Naive B cell (primary cell): ENCODE measurements at regions not wholly inside any gene's neighbourhood (a gene's known extent, or its start where the extent isn't known, plus 50 kb on each side); places are given as distances from the start of the nearest gene placed in this dataset.

Experiments
- ATAC-seq, 2 donors: fragments of 150-1000 bp; cut with Tn5 transposase; 2 replicates each; pipeline ENCODE4 v1.10.0; 2021; ENCODE audit warnings: low read depth in 2 of 2, mild to moderate bottlenecking in 2 of 2, moderate library complexity in 2 of 2
- DNase-seq: peaks from one replicate; pipeline ENCODE4 v3.0.0; 2022
- H3K27ac Mint-ChIP-seq, 6 donors: one replicate each; pipeline ENCODE4 v1.8.0; 2020 to 2022; ENCODE audit warnings: mild to moderate bottlenecking in 6 of 6, mixed read lengths in 6 of 6, moderate library complexity in 5 of 6, inconsistent platforms in 2 of 6
- H3K27me3 Mint-ChIP-seq, 3 donors: one replicate each; pipeline ENCODE4 v1.8.0; 2021 to 2022; ENCODE audit warnings: mixed read lengths in 3 of 3, mild to moderate bottlenecking in 1 of 3
- H3K36me3 Mint-ChIP-seq, 2 donors: one replicate each; pipeline ENCODE4 v1.8.0; 2020 to 2022; ENCODE audit warnings: mixed read lengths in 2 of 2, inconsistent platforms in 1 of 2, mild to moderate bottlenecking in 1 of 2
- H3K4me1 Mint-ChIP-seq, 3 donors: one replicate each; pipeline ENCODE4 v1.8.0; 2020 to 2022; ENCODE audit warnings: mixed read lengths in 3 of 3, inconsistent platforms in 1 of 3, mild to moderate bottlenecking in 1 of 3, moderate library complexity in 1 of 3
- H3K4me3 Mint-ChIP-seq, 8 donors: one replicate each; pipeline ENCODE4 v1.8.0; 2020 to 2022; ENCODE audit warnings: mild to moderate bottlenecking in 8 of 8, mixed read lengths in 8 of 8, moderate library complexity in 8 of 8, inconsistent platforms in 2 of 8
- H3K9me3 Mint-ChIP-seq, 7 donors: one replicate each; pipeline ENCODE4 v1.8.0; 2020 to 2022; ENCODE audit warnings: mixed read lengths in 7 of 7, mild to moderate bottlenecking in 5 of 7, inconsistent platforms in 2 of 7, moderate library complexity in 1 of 7

GRCh38 chr2:122150524-122151280, 395.3 kb downstream of the TSN start:
- Mint-ChIP-seq H3K4me3 (no peak overlapping the region), H3K9me3 (peaks cover 0 to 6% (median 0%) of the 10 kb centered on the region in 7 donors), H3K4me1 (peaks cover 0 to under 1% (median 0%) of the 10 kb centered on the region in 3 donors), H3K27me3 (peaks cover 0 to 8% (median 0%) of the 10 kb centered on the region in 3 donors), H3K27ac (no peak overlapping the region), H3K36me3 (no peaks in the 10 kb centered on the region)
- no peak for DNase-seq
- no peak for ATAC-seq

GRCh38 chr2:122152571-122152970, 397.1 kb downstream of the TSN start:
- Mint-ChIP-seq H3K9me3 (peaks cover 0 to 6% (median 0%) of the 10 kb centered on the region in 7 donors), H3K27ac (no peak overlapping the region), H3K27me3 (peaks cover 0 to 8% (median 0%) of the 10 kb centered on the region in 3 donors), H3K4me1 (peaks cover 0 to 4% (median 0%) of the 10 kb centered on the region in 3 donors), H3K4me3 (no peak overlapping the region), H3K36me3 (no peaks in the 10 kb centered on the region)
- DNase-seq, result no peak
- no peak for ATAC-seq

GRCh38 chr2:122156176-122156890, 400.9 kb downstream of the TSN start:
- peak overlapping the region in 1 of 8 donors; percentile 50 for H3K4me3 Mint-ChIP-seq
- DNase-seq (no peak), ATAC-seq (no peak)
- peaks cover 0 to 4% (median 0%) of the 10 kb centered on the region in 3 donors for H3K4me1 Mint-ChIP-seq
- no peaks in the 10 kb centered on the region for H3K36me3 Mint-ChIP-seq
- no peak overlapping the region for H3K27ac Mint-ChIP-seq
- peaks cover 0 to 9% (median 0%) of the 10 kb centered on the region in 7 donors for H3K9me3 Mint-ChIP-seq
- H3K27me3 Mint-ChIP-seq, result peaks cover 0 to 8% (median 6%) of the 10 kb centered on the region in 3 donors

- Mint-ChIP-seq H3K4me3 (no peak overlapping the region), H3K9me3 (peaks cover 0 to 6% (median 0%) of the 10 kb centered on the region in 7 donors), H3K27ac (no peak overlapping the region), H3K27me3 (peaks cover 0 to 6% (median 5%) of the 10 kb centered on the region in 3 donors), H3K36me3 (no peaks in the 10 kb centered on the region), H3K4me1 (peaks cover 0 to 4% (median 0%) of the 10 kb centered on the region in 3 donors)
- ATAC-seq (no peak), DNase-seq (no peak)
Measured at GRCh38 chr2:122157158-122157557, 401.7 kb downstream of the TSN start.

GRCh38 chr2:122163617-122164016, 408.2 kb downstream of the TSN start:
- no peaks in the 10 kb centered on the region for H3K4me1 Mint-ChIP-seq
- ATAC-seq (no peak), DNase-seq (no peak)
- H3K27me3 Mint-ChIP-seq, result peaks cover 0 to 6% (median 0%) of the 10 kb centered on the region in 3 donors
- no peaks in the 10 kb centered on the region for H3K9me3 Mint-ChIP-seq
- no peak overlapping the region for H3K27ac Mint-ChIP-seq
- no peaks in the 10 kb centered on the region for H3K36me3 Mint-ChIP-seq
- no peak overlapping the region for H3K4me3 Mint-ChIP-seq

- H3K4me3 Mint-ChIP-seq, result no peak overlapping the region
- DNase-seq (no peak), ATAC-seq (no peak)
- H3K9me3 Mint-ChIP-seq, result no peaks in the 10 kb centered on the region
- no peak overlapping the region for H3K27ac Mint-ChIP-seq
- no peaks in the 10 kb centered on the region for H3K27me3 Mint-ChIP-seq
- H3K4me1 Mint-ChIP-seq, result no peaks in the 10 kb centered on the region
- no peaks in the 10 kb centered on the region for H3K36me3 Mint-ChIP-seq
Measured at GRCh38 chr2:122164964-122165363, 409.5 kb downstream of the TSN start.

GRCh38 chr2:122166820-122167219, 411.4 kb downstream of the TSN start:
- no peaks in the 10 kb centered on the region for H3K36me3 Mint-ChIP-seq
- H3K27me3 Mint-ChIP-seq, result no peaks in the 10 kb centered on the region
- no peaks in the 10 kb centered on the region for H3K4me1 Mint-ChIP-seq
- no peak overlapping the region for H3K27ac Mint-ChIP-seq
- ATAC-seq (no peak), DNase-seq (no peak)
- H3K9me3 Mint-ChIP-seq, result peaks cover 0 to 4% (median 0%) of the 10 kb centered on the region in 7 donors
- H3K4me3 Mint-ChIP-seq, result no peak overlapping the region

- ATAC-seq (no peak), DNase-seq (no peak)
- Mint-ChIP-seq H3K36me3 (no peaks in the 10 kb centered on the region), H3K9me3 (peaks cover 0 to 4% (median 0%) of the 10 kb centered on the region in 7 donors), H3K4me1 (no peaks in the 10 kb centered on the region), H3K27ac (no peak overlapping the region), H3K4me3 (no peak overlapping the region), H3K27me3 (no peaks in the 10 kb centered on the region)
Measured at GRCh38 chr2:122167515-122167914, 412.1 kb downstream of the TSN start.

- DNase-seq, result no peak
- no peak for ATAC-seq
- Mint-ChIP-seq H3K9me3 (peaks cover 0 to 4% (median 0%) of the 10 kb centered on the region in 7 donors), H3K27me3 (no peaks in the 10 kb centered on the region), H3K27ac (no peak overlapping the region), H3K36me3 (no peaks in the 10 kb centered on the region), H3K4me3 (no peak overlapping the region), H3K4me1 (no peaks in the 10 kb centered on the region)
Measured at GRCh38 chr2:122168799-122169198, 413.3 kb downstream of the TSN start.

- Mint-ChIP-seq H3K4me1 (no peaks in the 10 kb centered on the region), H3K4me3 (no peak overlapping the region), H3K36me3 (no peaks in the 10 kb centered on the region), H3K27ac (no peak overlapping the region), H3K27me3 (no peaks in the 10 kb centered on the region), H3K9me3 (peaks cover 0 to 4% (median 0%) of the 10 kb centered on the region in 7 donors)
- DNase-seq (no peak), ATAC-seq (no peak)
Measured at GRCh38 chr2:122172812-122173211, 417.4 kb downstream of the TSN start.

GRCh38 chr2:122174061-122174460, 418.6 kb downstream of the TSN start:
- no peak overlapping the region for H3K4me3 Mint-ChIP-seq

GRCh38 chr2:122179492-122180165, 424.2 kb downstream of the TSN start:
- Mint-ChIP-seq H3K27me3 (no peaks in the 10 kb centered on the region), H3K27ac (no peak overlapping the region), H3K4me3 (no peak overlapping the region), H3K9me3 (peaks cover 0 to 10% (median 0%) of the 10 kb centered on the region in 7 donors), H3K4me1 (no peaks in the 10 kb centered on the region), H3K36me3 (no peaks in the 10 kb centered on the region)
- DNase-seq (no peak), ATAC-seq (no peak)

More at GRCh38 chr2:122174061-122174460, 418.6 kb downstream of the TSN start:
- DNase-seq (no peak), ATAC-seq (no peak)
- Mint-ChIP-seq H3K27me3 (no peaks in the 10 kb centered on the region), H3K27ac (peak overlapping the region in 1 of 6 donors; percentile 56), H3K36me3 (no peaks in the 10 kb centered on the region), H3K4me1 (no peaks in the 10 kb centered on the region), H3K9me3 (peaks cover 0 to 6% (median 0%) of the 10 kb centered on the region in 7 donors)

- ATAC-seq (no peak), DNase-seq (no peak)
- peaks cover 0 to 10% (median 0%) of the 10 kb centered on the region in 7 donors for H3K9me3 Mint-ChIP-seq
- no peaks in the 10 kb centered on the region for H3K27me3 Mint-ChIP-seq
- H3K27ac Mint-ChIP-seq, result no peak overlapping the region
- H3K36me3 Mint-ChIP-seq, result no peaks in the 10 kb centered on the region
- peak overlapping the region in 1 of 8 donors; percentile 22 for H3K4me3 Mint-ChIP-seq
- H3K4me1 Mint-ChIP-seq, result no peaks in the 10 kb centered on the region
Measured at GRCh38 chr2:122180972-122181371, 425.5 kb downstream of the TSN start.
